ENCODE measurements at regions not wholly inside any gene's neighbourhood (a gene's known extent, or its start where the extent isn't known, plus 50 kb on each side); places are given as distances from the start of the nearest gene placed in this dataset.

DNA sequence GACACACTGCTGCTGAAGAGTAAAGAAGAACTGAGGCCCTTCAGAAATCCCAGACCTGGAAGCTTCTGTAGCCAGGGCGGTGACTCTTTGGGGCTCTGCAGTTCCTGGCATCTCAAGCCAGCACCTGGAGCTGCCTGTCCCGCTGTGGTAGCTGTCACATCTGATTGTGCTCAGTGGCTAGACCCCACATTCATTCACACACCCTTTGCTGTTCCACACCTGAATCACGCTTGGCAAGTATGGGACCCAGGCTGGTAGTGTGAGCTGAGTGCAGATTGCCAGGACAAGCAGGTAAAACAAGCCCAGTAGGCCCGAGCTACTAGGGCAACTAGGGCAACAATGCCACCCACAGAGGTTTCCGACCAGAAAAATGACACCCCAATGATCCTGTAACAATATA, 218.2 kb downstream of the VGLL3 start:
- H3K4me3 ChIP-seq (ENCODE audit: control extremely low read depth in 1 of 5, extremely low read depth in 1 of 5, insufficient read depth in 1 of 5, low read depth in 2 of 5, low read length in 4 of 5) = no peak overlapping the region
- CTCF ChIA-PET = no interaction called here
- 95% methylated on average over 2 of the region's 5 CpGs for WGBS (ENCODE audit: insufficient coverage)

DNA sequence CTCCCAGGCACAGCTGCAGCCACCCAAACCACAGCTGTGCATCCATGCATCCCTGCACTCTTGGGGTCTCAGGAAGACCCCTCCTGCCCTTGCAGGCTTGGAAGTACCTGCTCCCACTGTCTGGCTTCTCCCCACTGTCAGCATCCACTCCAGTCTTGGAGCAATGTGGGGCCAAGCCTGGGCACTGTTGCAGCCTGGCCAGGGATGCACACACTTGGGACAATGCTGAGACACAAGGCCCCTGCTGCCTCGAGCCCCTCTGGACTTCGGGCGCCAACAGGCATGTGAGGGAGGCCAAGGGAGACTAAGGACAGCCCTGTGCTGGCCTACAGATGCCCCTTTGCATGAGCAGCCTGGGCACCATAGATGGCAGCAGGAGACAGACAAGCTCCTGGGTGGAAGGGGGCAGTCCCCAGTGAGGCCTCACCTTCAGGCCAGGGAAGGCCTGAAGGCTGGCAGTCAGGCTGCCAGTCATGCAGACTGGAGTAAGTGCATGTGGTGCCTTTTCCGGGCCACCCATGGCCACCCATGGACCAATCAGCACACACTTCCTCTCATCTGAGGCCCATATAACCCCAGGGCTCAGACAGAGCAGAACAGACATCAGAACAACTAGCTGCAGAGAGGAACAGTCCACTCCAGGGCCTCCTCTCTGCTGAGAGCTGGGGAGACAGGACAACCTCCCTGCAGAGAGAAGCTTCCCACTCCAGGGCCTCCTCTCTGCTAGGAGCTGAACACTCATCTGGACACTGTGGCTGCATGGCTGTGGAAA, 219.0 kb downstream of the VGLL3 start:
- WGBS (ENCODE audit: insufficient coverage) = 81% methylated on average over 4 of the region's 4 CpGs
- H3K4me1 ChIP-seq (ENCODE audit: control insufficient read depth in 2 of 2, insufficient read depth in 2 of 2, low read length in 2 of 2) = no peaks in the 10 kb centered on the region
- no peaks in the 10 kb centered on the region for H3K79me2 ChIP-seq (ENCODE audit: control insufficient read depth, insufficient read depth, low read length)
- H3K27me3 Mint-ChIP-seq = no peaks in the 10 kb centered on the region
- no peak overlapping the region for H3K9ac ChIP-seq (ENCODE audit: low read length)
- H3K27ac ChIP-seq (ENCODE audit: low read length in 2 of 2) = no peak overlapping the region
- DNase-seq (no peak), ATAC-seq (ENCODE audit: low read depth) (no peak)
- no peaks in the 10 kb centered on the region for H3K27me3 ChIP-seq (replicated peaks in 1 of 4; ENCODE audit: control extremely low read depth in 1 of 4, control insufficient read depth in 3 of 4, insufficient read depth in 4 of 4, low read length in 3 of 4)
- TF ChIP-seq, protein P1, sequence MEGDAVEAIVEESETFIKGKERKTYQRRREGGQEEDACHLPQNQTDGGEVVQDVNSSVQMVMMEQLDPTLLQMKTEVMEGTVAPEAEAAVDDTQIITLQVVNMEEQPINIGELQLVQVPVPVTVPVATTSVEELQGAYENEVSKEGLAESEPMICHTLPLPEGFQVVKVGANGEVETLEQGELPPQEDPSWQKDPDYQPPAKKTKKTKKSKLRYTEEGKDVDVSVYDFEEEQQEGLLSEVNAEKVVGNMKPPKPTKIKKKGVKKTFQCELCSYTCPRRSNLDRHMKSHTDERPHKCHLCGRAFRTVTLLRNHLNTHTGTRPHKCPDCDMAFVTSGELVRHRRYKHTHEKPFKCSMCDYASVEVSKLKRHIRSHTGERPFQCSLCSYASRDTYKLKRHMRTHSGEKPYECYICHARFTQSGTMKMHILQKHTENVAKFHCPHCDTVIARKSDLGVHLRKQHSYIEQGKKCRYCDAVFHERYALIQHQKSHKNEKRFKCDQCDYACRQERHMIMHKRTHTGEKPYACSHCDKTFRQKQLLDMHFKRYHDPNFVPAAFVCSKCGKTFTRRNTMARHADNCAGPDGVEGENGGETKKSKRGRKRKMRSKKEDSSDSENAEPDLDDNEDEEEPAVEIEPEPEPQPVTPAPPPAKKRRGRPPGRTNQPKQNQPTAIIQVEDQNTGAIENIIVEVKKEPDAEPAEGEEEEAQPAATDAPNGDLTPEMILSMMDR (IDR thresholded peaks at IDR 0.05) = no peak
- no peak for TF ChIP-seq EZH2 (IDR thresholded peaks at IDR 0.05; ENCODE audit: borderline replicate concordance, insufficient read depth, low read depth, low read length, poor library complexity, severe bottlenecking)
- H3K4me2 ChIP-seq (replicated peaks; ENCODE audit: low read depth, low read length, poor library complexity, severe bottlenecking) = no peak overlapping the region
- no peak overlapping the region for H3K27ac Mint-ChIP-seq
- H3K9me3 ChIP-seq (ENCODE audit: control extremely low read depth in 1 of 3, control insufficient read depth in 2 of 3, insufficient read depth in 1 of 3, low read length in 2 of 3) = peaks cover 0 to 3% (median 0%) of the 10 kb centered on the region in 3 donors
- H3K4me1 Mint-ChIP-seq = no peaks in the 10 kb centered on the region
- no peaks in the 10 kb centered on the region for H4K20me1 ChIP-seq (ENCODE audit: control insufficient read depth, insufficient read depth, low read length, poor library complexity, severe bottlenecking)
- intact Hi-C loops (cut with micrococcal nuclease) = no loop called here
- POLR2A ChIA-PET = no interaction called here
- H3K4me3 ChIP-seq (ENCODE audit: control extremely low read depth in 1 of 5, extremely low read depth in 1 of 5, insufficient read depth in 1 of 5, low read depth in 2 of 5, low read length in 4 of 5) = no peak overlapping the region
- H3K9me3 Mint-ChIP-seq (ENCODE audit: insufficient read depth) = no peaks in the 10 kb centered on the region
- CTCF ChIA-PET = no interaction called here
- H3K36me3 ChIP-seq (replicated peaks in 1 of 2; ENCODE audit: control extremely low read depth in 1 of 2, control insufficient read depth in 1 of 2, extremely low read depth in 1 of 2, insufficient read depth in 2 of 2, low read length in 1 of 2) = no peaks in the 10 kb centered on the region
- H2AFZ ChIP-seq (ENCODE audit: insufficient read depth, low read depth, low read length, poor library complexity, severe bottlenecking) = no peak overlapping the region
- no peak overlapping the region for H3K4me3 Mint-ChIP-seq

More for the DNA sequence above, 218.2 kb downstream of the VGLL3 start:
- H3K27ac Mint-ChIP-seq = no peak overlapping the region
- no peaks in the 10 kb centered on the region for H3K9me3 Mint-ChIP-seq (ENCODE audit: insufficient read depth)
- H3K27me3 Mint-ChIP-seq = no peaks in the 10 kb centered on the region
- Histone ChIP-seq H3K4me2 (replicated peaks; ENCODE audit: low read depth, low read length, poor library complexity, severe bottlenecking) (no peak overlapping the region), H3K36me3 (replicated peaks in 1 of 2; ENCODE audit: control extremely low read depth in 1 of 2, control insufficient read depth in 1 of 2, extremely low read depth in 1 of 2, insufficient read depth in 2 of 2, low read length in 1 of 2) (no peaks in the 10 kb centered on the region), H3K9me3 (ENCODE audit: control extremely low read depth in 1 of 3, control insufficient read depth in 2 of 3, insufficient read depth in 1 of 3, low read length in 2 of 3) (peaks cover 0 to 3% (median 0%) of the 10 kb centered on the region in 3 donors), H3K27me3 (replicated peaks in 1 of 4; ENCODE audit: control extremely low read depth in 1 of 4, control insufficient read depth in 3 of 4, insufficient read depth in 4 of 4, low read length in 3 of 4) (no peaks in the 10 kb centered on the region), H2AFZ (ENCODE audit: insufficient read depth, low read depth, low read length, poor library complexity, severe bottlenecking) (no peak overlapping the region), H3K79me2 (ENCODE audit: control insufficient read depth, insufficient read depth, low read length) (no peaks in the 10 kb centered on the region), H3K4me1 (ENCODE audit: control insufficient read depth in 2 of 2, insufficient read depth in 2 of 2, low read length in 2 of 2) (no peaks in the 10 kb centered on the region), H4K20me1 (ENCODE audit: control insufficient read depth, insufficient read depth, low read length, poor library complexity, severe bottlenecking) (no peaks in the 10 kb centered on the region), H3K27ac (ENCODE audit: low read length in 2 of 2) (no peak overlapping the region), H3K9ac (ENCODE audit: low read length) (no peak overlapping the region)
- no peak for ATAC-seq (ENCODE audit: low read depth)
- no peak overlapping the region for H3K4me3 Mint-ChIP-seq
- H3K4me1 Mint-ChIP-seq = no peaks in the 10 kb centered on the region
- POLR2A ChIA-PET = no interaction called here
- intact Hi-C loops (cut with micrococcal nuclease) = no loop called here
- no peak for DNase-seq
- TF ChIP-seq, protein P1 (IDR thresholded peaks at IDR 0.05) = no peak
- TF ChIP-seq EZH2 (IDR thresholded peaks at IDR 0.05; ENCODE audit: borderline replicate concordance, insufficient read depth, low read depth, low read length, poor library complexity, severe bottlenecking) = no peak
